ENCODE measurements at regions not wholly inside any gene's neighbourhood (a gene's known extent, or its start where the extent isn't known, plus 50 kb on each side); places are given as distances from the start of the nearest gene placed in this dataset.

GRCh38 chr7:119472408-119473038 is 800.5 kb upstream of the KCND2 start:
- Histone ChIP-seq H3K4me1 (ENCODE audit: insufficient read depth, low read length) (no peaks in the 10 kb centered on the region), H3K9ac (ENCODE audit: low read depth, low read length) (no peak overlapping the region), H3K36me3 (ENCODE audit: insufficient read depth, low read length) (no peaks in the 10 kb centered on the region), H3K9me3 (ENCODE audit: control insufficient read depth, insufficient read depth, low read length) (no peaks in the 10 kb centered on the region)

- Histone ChIP-seq H3K36me3 (ENCODE audit: insufficient read depth, low read length) (no peaks in the 10 kb centered on the region), H3K9ac (ENCODE audit: low read depth, low read length) (no peak overlapping the region), H3K4me1 (ENCODE audit: insufficient read depth, low read length) (peaks cover 6% of the 10 kb centered on the region; the same call in 1 of the 2 replicates), H3K9me3 (ENCODE audit: control insufficient read depth, insufficient read depth, low read length) (no peaks in the 10 kb centered on the region)
Observed at GRCh38 chr7:119482209-119482608, 790.8 kb upstream of the KCND2 start.

- Histone ChIP-seq H3K9me3 (ENCODE audit: control insufficient read depth, insufficient read depth, low read length) (no peaks in the 10 kb centered on the region), H3K36me3 (ENCODE audit: insufficient read depth, low read length) (no peaks in the 10 kb centered on the region), H3K4me1 (ENCODE audit: insufficient read depth, low read length) (peaks cover 6% of the 10 kb centered on the region; the same call in 1 of the 2 replicates), H3K9ac (ENCODE audit: low read depth, low read length) (no peak overlapping the region)
Observed at GRCh38 chr7:119482671-119483070, 790.3 kb upstream of the KCND2 start.

GRCh38 chr7:119483364-119483763 is 789.6 kb upstream of the KCND2 start:
- H3K9me3 ChIP-seq (ENCODE audit: control insufficient read depth, insufficient read depth, low read length), result no peaks in the 10 kb centered on the region
- H3K4me1 ChIP-seq (ENCODE audit: insufficient read depth, low read length), result peaks cover 6% of the 10 kb centered on the region; the same call in 1 of the 2 replicates
- no peaks in the 10 kb centered on the region for H3K36me3 ChIP-seq (ENCODE audit: insufficient read depth, low read length)
- H3K9ac ChIP-seq (ENCODE audit: low read depth, low read length), result no peak overlapping the region

- H3K9ac ChIP-seq (ENCODE audit: low read depth, low read length), result no peak overlapping the region
- H3K36me3 ChIP-seq (ENCODE audit: insufficient read depth, low read length), result no peaks in the 10 kb centered on the region
- H3K4me1 ChIP-seq (ENCODE audit: insufficient read depth, low read length), result no peaks in the 10 kb centered on the region
- H3K9me3 ChIP-seq (ENCODE audit: control insufficient read depth, insufficient read depth, low read length), result no peaks in the 10 kb centered on the region
Observed at GRCh38 chr7:119514326-119514725, 758.6 kb upstream of the KCND2 start.

- Histone ChIP-seq H3K9ac (ENCODE audit: low read depth, low read length) (no peak overlapping the region), H3K36me3 (ENCODE audit: insufficient read depth, low read length) (no peaks in the 10 kb centered on the region), H3K4me1 (ENCODE audit: insufficient read depth, low read length) (no peaks in the 10 kb centered on the region), H3K9me3 (ENCODE audit: control insufficient read depth, insufficient read depth, low read length) (no peaks in the 10 kb centered on the region)
Observed at GRCh38 chr7:119515214-119515613, 757.8 kb upstream of the KCND2 start.

- no peaks in the 10 kb centered on the region for H3K36me3 ChIP-seq (ENCODE audit: insufficient read depth, low read length)
- H3K9me3 ChIP-seq (ENCODE audit: control insufficient read depth, insufficient read depth, low read length), result no peaks in the 10 kb centered on the region
- H3K4me1 ChIP-seq (ENCODE audit: insufficient read depth, low read length), result no peaks in the 10 kb centered on the region
- no peak overlapping the region for H3K9ac ChIP-seq (ENCODE audit: low read depth, low read length)
Observed at GRCh38 chr7:119515962-119516361, 757.0 kb upstream of the KCND2 start.

GRCh38 chr7:119522263-119522662 is 750.7 kb upstream of the KCND2 start:
- H3K9me3 ChIP-seq (ENCODE audit: control insufficient read depth, insufficient read depth, low read length), result 0 out of 2 replicates have a peak, but pooled peaks cover 2% of the 10 kb centered on the region
- H3K4me1 ChIP-seq (ENCODE audit: insufficient read depth, low read length), result no peaks in the 10 kb centered on the region
- no peak overlapping the region for H3K9ac ChIP-seq (ENCODE audit: low read depth, low read length)
- no peaks in the 10 kb centered on the region for H3K36me3 ChIP-seq (ENCODE audit: insufficient read depth, low read length)

- Histone ChIP-seq H3K4me1 (ENCODE audit: insufficient read depth, low read length) (no peaks in the 10 kb centered on the region), H3K36me3 (ENCODE audit: insufficient read depth, low read length) (no peaks in the 10 kb centered on the region), H3K9ac (ENCODE audit: low read depth, low read length) (no peak overlapping the region), H3K9me3 (ENCODE audit: control insufficient read depth, insufficient read depth, low read length) (0 out of 2 replicates have a peak, but pooled peaks cover 2% of the 10 kb centered on the region)
Observed at GRCh38 chr7:119522698-119523097, 750.3 kb upstream of the KCND2 start.

- H3K36me3 ChIP-seq (ENCODE audit: insufficient read depth, low read length), result no peaks in the 10 kb centered on the region
Observed at GRCh38 chr7:119545118-119545517, 727.9 kb upstream of the KCND2 start.

GRCh38 chr7:119555788-119556187 is 717.2 kb upstream of the KCND2 start:
- H3K36me3 ChIP-seq (ENCODE audit: insufficient read depth, low read length), result no peaks in the 10 kb centered on the region
- no peaks in the 10 kb centered on the region for H3K9me3 ChIP-seq (ENCODE audit: control insufficient read depth, insufficient read depth, low read length)
- no peaks in the 10 kb centered on the region for H3K4me1 ChIP-seq (ENCODE audit: insufficient read depth, low read length)
- no peak overlapping the region for H3K9ac ChIP-seq (ENCODE audit: low read depth, low read length)

More at GRCh38 chr7:119545118-119545517, 727.9 kb upstream of the KCND2 start:
- Histone ChIP-seq H3K4me1 (ENCODE audit: insufficient read depth, low read length) (no peaks in the 10 kb centered on the region), H3K9ac (ENCODE audit: low read depth, low read length) (no peak overlapping the region), H3K9me3 (ENCODE audit: control insufficient read depth, insufficient read depth, low read length) (no peaks in the 10 kb centered on the region)

GRCh38 chr7:119556436-119556835 is 716.5 kb upstream of the KCND2 start:
- H3K36me3 ChIP-seq (ENCODE audit: insufficient read depth, low read length), result no peaks in the 10 kb centered on the region
- no peaks in the 10 kb centered on the region for H3K4me1 ChIP-seq (ENCODE audit: insufficient read depth, low read length)
- no peaks in the 10 kb centered on the region for H3K9me3 ChIP-seq (ENCODE audit: control insufficient read depth, insufficient read depth, low read length)
- H3K9ac ChIP-seq (ENCODE audit: low read depth, low read length), result no peak overlapping the region

GRCh38 chr7:119561751-119562150 is 711.2 kb upstream of the KCND2 start:
- Histone ChIP-seq H3K36me3 (ENCODE audit: insufficient read depth, low read length) (no peaks in the 10 kb centered on the region), H3K4me1 (ENCODE audit: insufficient read depth, low read length) (no peaks in the 10 kb centered on the region), H3K9me3 (ENCODE audit: control insufficient read depth, insufficient read depth, low read length) (no peaks in the 10 kb centered on the region), H3K9ac (ENCODE audit: low read depth, low read length) (no peak overlapping the region)

- no peaks in the 10 kb centered on the region for H3K36me3 ChIP-seq (ENCODE audit: insufficient read depth, low read length)
- no peaks in the 10 kb centered on the region for H3K4me1 ChIP-seq (ENCODE audit: insufficient read depth, low read length)
- H3K9me3 ChIP-seq (ENCODE audit: control insufficient read depth, insufficient read depth, low read length), result no peaks in the 10 kb centered on the region
- no peak overlapping the region for H3K9ac ChIP-seq (ENCODE audit: low read depth, low read length)
Observed at GRCh38 chr7:119562839-119563238, 710.1 kb upstream of the KCND2 start.

- H3K4me1 ChIP-seq (ENCODE audit: insufficient read depth, low read length), result no peaks in the 10 kb centered on the region
- no peak overlapping the region for H3K9ac ChIP-seq (ENCODE audit: low read depth, low read length)
- H3K9me3 ChIP-seq (ENCODE audit: control insufficient read depth, insufficient read depth, low read length), result no peaks in the 10 kb centered on the region
- H3K36me3 ChIP-seq (ENCODE audit: insufficient read depth, low read length), result no peaks in the 10 kb centered on the region
Observed at GRCh38 chr7:119571666-119572065, 701.3 kb upstream of the KCND2 start.
